Left ventricle myocardium inferior (tissue), 1 donor: ENCODE measurements at regions not wholly inside any gene's neighbourhood (a gene's known extent, or its start where the extent isn't known, plus 50 kb on each side); places are given as distances from the start of the nearest gene placed in this dataset.

Experiments
- DNase-seq: peaks from one replicate; pipeline ENCODE4 v3.0.0-alpha.2; 2020
- H3K27ac ChIP-seq: fragments of 200-600 bp; replicated peaks from 2 replicates; pipeline ENCODE4 v1.8.0; 2021
- H3K27me3 ChIP-seq: fragments of 200-600 bp; 2 replicates; pipeline ENCODE4 v1.8.0; 2021; ENCODE audit warnings: low read depth
- H3K36me3 ChIP-seq: fragments of 200-600 bp; 2 replicates; pipeline ENCODE4 v1.8.0; 2021
- H3K4me1 ChIP-seq: fragments of 200-600 bp; 2 replicates; pipeline ENCODE4 v1.8.0; 2021
- H3K4me3 ChIP-seq: fragments of 200-600 bp; 2 replicates; pipeline ENCODE4 v1.8.0; 2021; ENCODE audit warnings: mild to moderate bottlenecking, moderate library complexity
- H3K9me3 ChIP-seq: fragments of 200-600 bp; replicated peaks from 2 replicates; pipeline ENCODE4 v1.8.0; 2021
- CTCF ChIP-seq: fragments of 200-600 bp; IDR thresholded peaks from 2 replicates; pipeline ENCODE4 v1.8.0; 2021; ENCODE audit warnings: antibody characterized with exemption, mild to moderate bottlenecking, borderline replicate concordance
- intact Hi-C: fragments of 100-400 bp; cut with micrococcal nuclease; formaldehyde crosslinking; loops from one replicate; pipeline ENCODE4 v1.11.0; 2022
- donor health status: DM: no; HTN: yes; CAD: no; lungs with severe emphysema.

DNA sequence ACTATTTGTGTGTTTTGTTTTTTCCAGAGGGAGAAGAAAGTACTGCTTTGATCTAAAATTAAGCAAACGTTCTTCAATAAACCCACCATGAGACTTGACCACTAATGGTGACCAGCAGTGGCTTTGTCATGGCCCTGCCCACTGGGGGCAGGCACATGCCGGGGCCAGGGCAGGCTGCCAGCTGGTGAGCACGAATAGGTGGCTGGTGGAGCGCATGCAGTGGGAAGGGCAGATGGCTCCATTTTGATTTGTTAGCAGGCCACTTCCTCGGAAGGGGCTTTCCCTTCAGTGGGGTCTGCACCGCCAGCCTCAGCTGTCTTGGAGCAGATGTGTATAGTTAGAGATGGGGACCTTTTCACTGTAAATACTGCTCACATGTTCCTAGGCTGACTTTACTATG is 277.1 kb downstream of the SOX11 start:
- no peaks in the 10 kb centered on the region for H3K9me3 ChIP-seq
- H3K27ac ChIP-seq: no peak overlapping the region
- no peak for TF ChIP-seq CTCF
- H3K36me3 ChIP-seq: no peaks in the 10 kb centered on the region
- no peaks in the 10 kb centered on the region for H3K4me1 ChIP-seq
- H3K4me3 ChIP-seq: no peak overlapping the region
- no peak for DNase-seq
- intact Hi-C loops: no loop called here
- H3K27me3 ChIP-seq: no peaks in the 10 kb centered on the region

- no peaks in the 10 kb centered on the region for H3K36me3 ChIP-seq
- H3K4me3 ChIP-seq: no peak overlapping the region
- H3K27ac ChIP-seq: no peak overlapping the region
- no peaks in the 10 kb centered on the region for H3K4me1 ChIP-seq
- intact Hi-C loops: no loop called here
- TF ChIP-seq CTCF: no peak
- H3K27me3 ChIP-seq: no peaks in the 10 kb centered on the region
- DNase-seq: no peak
- H3K9me3 ChIP-seq: no peaks in the 10 kb centered on the region
Observed at GRCh38 chr2:5970347-5970746, 278.2 kb downstream of the SOX11 start.

GRCh38 chr2:5974477-5974876 is 282.3 kb downstream of the SOX11 start:
- Histone ChIP-seq H3K36me3 (no peaks in the 10 kb centered on the region), H3K4me1 (no peaks in the 10 kb centered on the region), H3K27me3 (peaks cover 3% of the 10 kb centered on the region), H3K9me3 (no peaks in the 10 kb centered on the region), H3K4me3 (no peak overlapping the region), H3K27ac (no peak overlapping the region)
- TF ChIP-seq CTCF: no peak
- no peak for DNase-seq
- intact Hi-C loops: no loop called here

DNA sequence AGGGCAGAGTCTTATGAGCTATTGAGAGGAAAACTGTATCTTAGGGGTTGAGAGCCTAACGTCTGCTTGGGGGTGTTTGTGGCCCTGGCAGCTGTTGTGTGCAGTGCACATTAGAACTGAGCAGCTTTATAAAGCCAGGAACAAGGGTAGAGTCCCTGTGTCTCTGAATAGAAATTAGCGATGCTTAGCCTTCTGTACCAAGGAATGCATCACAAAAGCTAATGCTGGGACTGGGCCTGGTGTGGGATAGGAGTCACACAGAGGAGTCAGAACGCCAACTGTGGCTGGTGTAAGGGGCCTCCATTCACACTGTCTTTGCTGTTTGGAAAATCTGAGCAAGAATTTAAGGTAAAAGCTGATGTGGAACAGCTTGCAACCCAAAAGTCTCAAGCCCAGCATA is 283.2 kb downstream of the SOX11 start:
- no peaks in the 10 kb centered on the region for H3K4me1 ChIP-seq

GRCh38 chr2:5976531-5977065 is 284.4 kb downstream of the SOX11 start:
- no peaks in the 10 kb centered on the region for H3K4me1 ChIP-seq
- H3K27me3 ChIP-seq: peaks cover 15% of the 10 kb centered on the region
- H3K27ac ChIP-seq: no peak overlapping the region
- TF ChIP-seq CTCF: no peak
- H3K4me3 ChIP-seq: no peak overlapping the region
- H3K9me3 ChIP-seq: no peaks in the 10 kb centered on the region
- no peaks in the 10 kb centered on the region for H3K36me3 ChIP-seq
- no peak for DNase-seq
- intact Hi-C loops: no loop called here

More for the DNA sequence above, 283.2 kb downstream of the SOX11 start:
- Histone ChIP-seq H3K4me3 (no peak overlapping the region), H3K27me3 (peaks cover 8% of the 10 kb centered on the region), H3K27ac (no peak overlapping the region), H3K36me3 (no peaks in the 10 kb centered on the region), H3K9me3 (no peaks in the 10 kb centered on the region)
- intact Hi-C loops: no loop called here
- TF ChIP-seq CTCF: no peak
- no peak for DNase-seq
